Osteoblast (primary cell): ENCODE measurements at regions not wholly inside any gene's neighbourhood (a gene's known extent, or its start where the extent isn't known, plus 50 kb on each side); places are given as distances from the start of the nearest gene placed in this dataset.

ENCODE experiments used
- DNase-seq: peaks from one replicate; pipeline ENCODE4 v3.0.0; 2011; ENCODE audit warnings: low spot score, mixed read lengths; ENCODE audit not compliant: insufficient read length; ENCODE audit errors: missing footprints
- H2AFZ ChIP-seq: 2 replicates; pipeline ENCODE4 v1.6.0; 2011; ENCODE audit warnings: mild to moderate bottlenecking, low read length
- H3K27ac ChIP-seq: 2 replicates; pipeline ENCODE4 v1.5.1; 2011; ENCODE audit warnings: mild to moderate bottlenecking, low read depth, low read length, moderate library complexity
- H3K27me3 ChIP-seq: 2 replicates; pipeline ENCODE4 v1.6.0; 2012; ENCODE audit warnings: mild to moderate bottlenecking, control low read depth, inconsistent platforms, low read length, moderate library complexity; ENCODE audit not compliant: insufficient read depth
- H3K36me3 ChIP-seq: 2 replicates; pipeline ENCODE4 v1.5.1; 2011; ENCODE audit warnings: mild to moderate bottlenecking, low read length, control low read depth, moderate library complexity; ENCODE audit not compliant: insufficient read depth
- H3K4me1 ChIP-seq: 2 replicates; pipeline ENCODE4 v1.5.1; 2011; ENCODE audit warnings: mild to moderate bottlenecking, low read length, control low read depth, moderate library complexity; ENCODE audit not compliant: insufficient read depth
- H3K4me2 ChIP-seq: 2 replicates; pipeline ENCODE4 v1.6.0; 2011; ENCODE audit warnings: mild to moderate bottlenecking, low read length; ENCODE audit not compliant: insufficient read depth
- H3K4me3 ChIP-seq: fragments of 200-600 bp; sonication (generic); 3 replicates; pipeline ENCODE4 v1.5.1; 2012; ENCODE audit warnings: mild to moderate bottlenecking, low read length, inconsistent platforms; ENCODE audit not compliant: insufficient read depth
- H3K79me2 ChIP-seq: 2 replicates; pipeline ENCODE4 v1.6.0; 2012; ENCODE audit warnings: mild to moderate bottlenecking, low read length, control low read depth, inconsistent platforms; ENCODE audit not compliant: insufficient read depth
- H3K9me3 ChIP-seq: 2 replicates; pipeline ENCODE4 v1.5.1; 2011; ENCODE audit warnings: low read depth, low read length, control low read depth
- H4K20me1 ChIP-seq: 2 replicates; pipeline ENCODE4 v1.6.0; 2012; ENCODE audit warnings: mild to moderate bottlenecking, low read length, control low read depth; ENCODE audit not compliant: insufficient read depth
- TF ChIP-seq, protein P1 (sequence below): IDR thresholded peaks from 2 replicates; pipeline ENCODE4 v1.5.1; 2011; ENCODE audit warnings: mild to moderate bottlenecking, low read depth, low read length, moderate library complexity; ENCODE audit errors: extremely low read depth

DNA sequence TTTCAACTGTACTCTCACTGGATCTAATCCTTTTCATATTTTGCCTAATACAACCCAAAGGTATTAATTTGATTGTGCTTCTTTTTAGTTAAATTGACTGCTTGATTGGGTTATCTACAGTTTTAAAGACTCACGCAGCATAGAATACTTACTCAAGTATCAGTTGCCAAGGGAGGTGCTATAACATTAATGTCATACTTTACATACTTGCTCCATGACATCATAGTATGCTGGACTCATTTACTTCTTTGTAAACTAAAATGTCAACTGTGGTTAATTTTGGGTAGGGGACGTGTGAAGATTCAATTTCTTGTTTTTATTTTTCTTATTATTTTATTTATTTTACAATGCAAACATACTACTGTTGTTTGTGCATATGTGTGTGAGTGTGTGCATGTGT lies 716.2 kb upstream of the VRK2 start:
- H3K79me2 ChIP-seq: no peaks in the 10 kb centered on the region
- H2AFZ ChIP-seq: no peak overlapping the region
- no peak overlapping the region for H3K27ac ChIP-seq
- no peaks in the 10 kb centered on the region for H3K27me3 ChIP-seq
- no peak for DNase-seq
- no peak overlapping the region for H3K4me2 ChIP-seq
- no peaks in the 10 kb centered on the region for H3K9me3 ChIP-seq
- no peaks in the 10 kb centered on the region for H3K4me1 ChIP-seq
- TF ChIP-seq, protein P1, sequence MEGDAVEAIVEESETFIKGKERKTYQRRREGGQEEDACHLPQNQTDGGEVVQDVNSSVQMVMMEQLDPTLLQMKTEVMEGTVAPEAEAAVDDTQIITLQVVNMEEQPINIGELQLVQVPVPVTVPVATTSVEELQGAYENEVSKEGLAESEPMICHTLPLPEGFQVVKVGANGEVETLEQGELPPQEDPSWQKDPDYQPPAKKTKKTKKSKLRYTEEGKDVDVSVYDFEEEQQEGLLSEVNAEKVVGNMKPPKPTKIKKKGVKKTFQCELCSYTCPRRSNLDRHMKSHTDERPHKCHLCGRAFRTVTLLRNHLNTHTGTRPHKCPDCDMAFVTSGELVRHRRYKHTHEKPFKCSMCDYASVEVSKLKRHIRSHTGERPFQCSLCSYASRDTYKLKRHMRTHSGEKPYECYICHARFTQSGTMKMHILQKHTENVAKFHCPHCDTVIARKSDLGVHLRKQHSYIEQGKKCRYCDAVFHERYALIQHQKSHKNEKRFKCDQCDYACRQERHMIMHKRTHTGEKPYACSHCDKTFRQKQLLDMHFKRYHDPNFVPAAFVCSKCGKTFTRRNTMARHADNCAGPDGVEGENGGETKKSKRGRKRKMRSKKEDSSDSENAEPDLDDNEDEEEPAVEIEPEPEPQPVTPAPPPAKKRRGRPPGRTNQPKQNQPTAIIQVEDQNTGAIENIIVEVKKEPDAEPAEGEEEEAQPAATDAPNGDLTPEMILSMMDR: no peak
- no peak overlapping the region for H3K4me3 ChIP-seq
- H4K20me1 ChIP-seq: no peaks in the 10 kb centered on the region
- H3K36me3 ChIP-seq: no peaks in the 10 kb centered on the region

GRCh38 chr2:57333221-57333620 lies 713.4 kb upstream of the VRK2 start:
- H2AFZ ChIP-seq: no peak overlapping the region
- no peak overlapping the region for H3K4me3 ChIP-seq
- no peak overlapping the region for H3K4me2 ChIP-seq
- TF ChIP-seq, protein P1: no peak
- no peaks in the 10 kb centered on the region for H3K27me3 ChIP-seq
- no peaks in the 10 kb centered on the region for H3K79me2 ChIP-seq
- H3K27ac ChIP-seq: no peak overlapping the region
- no peaks in the 10 kb centered on the region for H4K20me1 ChIP-seq
- no peaks in the 10 kb centered on the region for H3K9me3 ChIP-seq
- no peaks in the 10 kb centered on the region for H3K36me3 ChIP-seq
- no peaks in the 10 kb centered on the region for H3K4me1 ChIP-seq
- no peak for DNase-seq

DNA sequence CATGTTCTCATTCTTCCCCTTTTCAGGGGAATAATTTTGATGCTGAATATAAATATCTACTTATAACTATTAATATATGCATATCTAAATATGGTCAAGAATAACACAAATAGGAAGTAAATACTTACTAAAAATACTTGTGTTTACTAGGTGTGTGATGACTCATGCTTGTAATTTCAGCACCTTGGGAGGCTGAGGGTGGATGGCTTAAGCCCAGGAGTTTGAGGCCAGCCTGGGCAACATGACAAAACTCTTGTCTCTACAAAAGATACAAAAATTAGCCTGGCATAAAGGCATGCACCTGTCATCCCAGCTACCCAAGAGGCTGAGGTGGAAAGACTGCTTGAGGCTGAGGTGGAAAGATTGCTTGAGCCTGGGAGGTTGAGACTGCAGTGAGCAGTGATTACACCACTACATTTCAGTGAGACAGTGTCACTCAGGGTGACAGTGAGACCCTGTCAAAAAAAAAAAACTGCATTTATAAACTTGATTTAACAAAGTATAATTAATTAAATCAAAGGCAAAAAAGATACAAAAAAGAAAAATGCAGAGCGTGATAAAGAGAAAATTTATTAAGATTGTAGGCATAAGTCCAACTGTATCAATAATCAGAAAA lies 703.1 kb upstream of the VRK2 start:
- H3K79me2 ChIP-seq: no peaks in the 10 kb centered on the region
- TF ChIP-seq, protein P1: no peak
- no peaks in the 10 kb centered on the region for H3K9me3 ChIP-seq
- no peak overlapping the region for H3K27ac ChIP-seq
- H2AFZ ChIP-seq: no peak overlapping the region
- no peaks in the 10 kb centered on the region for H3K27me3 ChIP-seq
- no peaks in the 10 kb centered on the region for H3K36me3 ChIP-seq
- H3K4me3 ChIP-seq: no peak overlapping the region
- no peaks in the 10 kb centered on the region for H3K4me1 ChIP-seq
- peak; percentile 32 for DNase-seq
- H4K20me1 ChIP-seq: no peaks in the 10 kb centered on the region
- H3K4me2 ChIP-seq: no peak overlapping the region

- Histone ChIP-seq H3K4me3 (no peak overlapping the region), H3K4me2 (no peak overlapping the region), H2AFZ (no peak overlapping the region), H3K27ac (no peak overlapping the region), H3K27me3 (no peaks in the 10 kb centered on the region), H3K79me2 (no peaks in the 10 kb centered on the region), H4K20me1 (no peaks in the 10 kb centered on the region), H3K4me1 (no peaks in the 10 kb centered on the region), H3K9me3 (no peaks in the 10 kb centered on the region), H3K36me3 (no peaks in the 10 kb centered on the region)
- no peak for DNase-seq
- TF ChIP-seq, protein P1: no peak
Measured at GRCh38 chr2:57368190-57368589, 678.4 kb upstream of the VRK2 start.
